Stimulated activated CD8-positive, alpha-beta memory T cell treated with anti-CD3 and anti-CD28 coated beads, Interleukin-2, amount 100 ng/mL, for 48 hours (primary cell): ENCODE measurements at regions not wholly inside any gene's neighbourhood (a gene's known extent, or its start where the extent isn't known, plus 50 kb on each side); places are given as distances from the start of the nearest gene placed in this dataset.
A peak's percentile ranks its signal among the peaks of the same experiment; 100 is the strongest.
"Not testable (repeated sequence)": the region's sequence is repeated elsewhere in the genome, so short reads cannot be mapped to it uniquely, and the experiment has no call there.

Experiments used
- DNase-seq, 2 donors: peaks; one replicate each; pipeline ENCODE4 v3.0.0-alpha.2; 2020; ENCODE audit warnings: low read depth in 2 of 2

DNA sequence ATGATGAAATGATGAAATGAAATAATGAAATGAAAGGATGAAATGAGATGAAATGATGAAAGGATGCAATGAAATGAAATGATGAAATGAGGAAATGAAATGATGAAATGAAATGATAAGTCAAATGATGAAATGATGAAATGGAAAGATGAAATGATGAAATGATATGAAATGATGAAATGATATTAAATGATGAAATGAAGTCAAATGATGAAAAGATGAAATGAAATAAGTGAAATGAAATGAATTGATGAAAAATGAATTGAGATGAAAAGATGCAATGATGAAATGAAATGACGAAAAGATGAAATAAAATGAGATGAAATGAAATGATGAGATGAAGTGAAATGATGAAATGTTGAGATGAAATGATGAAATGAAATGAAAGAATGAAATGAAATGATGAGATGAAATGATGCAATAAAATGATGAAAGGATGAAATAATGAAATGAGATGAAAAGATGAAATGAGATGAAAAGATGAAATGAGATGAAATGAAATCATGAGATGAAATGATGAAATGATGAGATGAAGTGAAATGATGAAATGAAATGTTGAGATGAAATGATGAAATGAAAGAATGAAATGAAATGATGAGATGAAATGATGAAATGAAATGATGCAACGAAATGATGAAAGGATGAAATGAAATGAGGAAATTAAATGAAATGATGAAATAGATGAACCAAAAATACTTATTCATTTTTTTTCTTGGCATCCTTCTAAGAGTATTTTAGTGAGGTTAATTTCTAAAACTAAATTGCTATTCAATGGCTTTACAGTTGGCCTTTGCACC, 139.8 kb upstream of the ERV3-1 start:
- DNase-seq = not testable (repeated sequence)

DNA sequence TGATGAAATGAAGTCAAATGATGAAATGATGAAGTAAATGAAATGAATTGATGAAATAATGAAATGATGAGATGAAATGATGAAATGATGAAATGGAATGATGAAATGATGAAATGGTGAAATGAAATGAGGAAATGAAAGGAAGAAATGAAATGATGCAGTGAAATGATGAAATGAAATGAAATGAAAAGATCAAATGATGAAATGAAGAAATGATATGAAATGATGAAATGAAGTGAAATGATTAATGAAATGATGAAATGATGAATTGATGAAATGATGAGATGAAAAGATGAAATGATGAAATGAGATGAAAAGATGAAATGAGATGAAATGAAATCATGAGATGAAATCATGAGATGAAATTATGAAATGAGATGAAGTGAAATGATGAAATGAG, 139.2 kb upstream of the ERV3-1 start:
- not testable (repeated sequence) for DNase-seq

DNA sequence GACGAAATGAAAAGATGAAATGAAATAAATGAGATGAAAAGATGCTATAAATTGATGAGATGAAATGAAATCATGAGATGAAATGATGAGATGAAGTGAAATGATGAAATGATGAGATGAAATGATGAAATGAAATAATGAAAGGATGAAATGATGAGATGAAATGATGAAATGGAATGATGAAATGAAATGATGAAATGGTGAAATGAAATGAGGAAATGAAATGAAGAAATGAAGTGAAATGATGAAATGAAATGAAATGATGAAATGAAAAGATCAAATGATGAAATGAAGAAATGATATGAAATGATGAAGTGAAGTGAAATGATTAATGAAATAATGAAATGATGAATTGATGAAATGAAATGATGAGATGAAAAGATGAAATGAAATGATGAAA, 138.5 kb upstream of the ERV3-1 start:
- not testable (repeated sequence) for DNase-seq

DNA sequence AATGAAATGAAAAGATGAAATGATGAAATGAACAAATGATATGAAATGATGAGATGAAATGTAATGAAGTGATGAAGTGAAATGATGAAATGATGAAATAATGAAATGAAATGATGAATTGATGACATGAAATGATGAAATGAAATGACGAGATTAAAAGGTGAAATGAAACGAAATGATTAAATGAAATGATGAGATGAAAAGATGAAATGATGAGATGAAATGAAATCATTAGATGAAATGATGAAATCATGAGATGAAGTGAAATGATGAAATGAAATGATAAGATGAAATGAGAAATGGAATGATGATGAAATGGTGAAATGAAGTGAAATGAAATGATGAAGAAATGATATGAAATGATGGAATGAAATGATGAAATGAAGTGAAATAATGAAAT, 138.1 kb upstream of the ERV3-1 start:
- DNase-seq = not testable (repeated sequence)

DNA sequence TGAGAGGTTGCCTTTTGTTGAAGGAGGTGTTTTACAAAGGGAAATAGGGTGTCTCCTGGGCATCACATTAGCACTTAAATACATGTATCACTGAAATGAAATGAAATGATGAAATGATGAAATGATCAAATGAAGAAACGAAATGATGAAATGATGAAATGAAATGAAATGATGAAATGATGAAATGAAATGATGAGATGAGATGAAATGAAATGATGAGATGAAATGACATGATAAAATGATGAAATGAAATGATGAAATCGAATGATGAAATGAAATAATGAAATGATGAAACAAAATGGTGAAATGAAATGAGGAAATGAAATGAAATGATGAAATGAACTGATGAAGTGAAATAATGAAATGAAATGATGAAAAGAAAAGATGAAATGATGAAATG, 137.6 kb upstream of the ERV3-1 start:
- DNase-seq = not testable (repeated sequence)

DNA sequence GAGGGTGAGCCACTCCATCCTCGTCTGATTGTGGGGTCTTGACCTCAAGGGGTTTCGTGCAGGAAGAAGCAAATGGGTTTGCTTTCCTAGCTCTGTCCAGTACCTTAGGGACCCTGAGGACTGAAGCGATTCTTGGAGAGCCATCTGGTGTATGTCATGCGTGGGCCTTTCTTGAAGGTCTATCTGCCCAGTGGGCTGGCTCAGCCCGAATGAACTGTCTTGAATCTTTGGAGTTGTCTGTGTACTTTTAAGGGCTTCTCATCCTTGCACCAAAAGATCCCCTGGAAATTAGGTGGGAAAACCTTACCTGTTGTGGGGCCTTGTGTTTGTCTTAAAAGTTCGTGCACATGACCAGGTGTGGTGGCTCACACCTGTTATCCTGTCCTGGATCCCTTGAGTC, 135.4 kb upstream of the ERV3-1 start:
- DNase-seq = not testable (repeated sequence)

DNA sequence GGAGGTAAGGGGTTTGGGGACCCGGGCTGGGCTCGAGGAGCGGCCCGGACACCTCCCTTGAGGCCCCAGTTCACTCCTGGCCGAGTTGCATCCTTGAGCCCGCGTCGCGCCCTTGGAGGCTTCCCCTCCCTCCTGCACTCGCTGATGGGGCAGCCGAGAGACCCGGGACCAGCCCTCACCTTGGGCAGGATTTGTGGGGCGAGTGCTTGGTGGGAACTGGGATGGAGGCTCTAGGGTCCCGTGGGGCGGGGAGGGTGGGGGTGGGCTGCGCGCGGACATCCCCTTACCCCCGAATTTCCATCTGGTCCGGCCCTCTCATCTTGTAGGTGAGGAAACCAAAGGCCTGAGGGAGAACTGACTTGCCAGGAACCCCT, 134.9 kb upstream of the ERV3-1 start:
- not testable (repeated sequence) for DNase-seq

DNA sequence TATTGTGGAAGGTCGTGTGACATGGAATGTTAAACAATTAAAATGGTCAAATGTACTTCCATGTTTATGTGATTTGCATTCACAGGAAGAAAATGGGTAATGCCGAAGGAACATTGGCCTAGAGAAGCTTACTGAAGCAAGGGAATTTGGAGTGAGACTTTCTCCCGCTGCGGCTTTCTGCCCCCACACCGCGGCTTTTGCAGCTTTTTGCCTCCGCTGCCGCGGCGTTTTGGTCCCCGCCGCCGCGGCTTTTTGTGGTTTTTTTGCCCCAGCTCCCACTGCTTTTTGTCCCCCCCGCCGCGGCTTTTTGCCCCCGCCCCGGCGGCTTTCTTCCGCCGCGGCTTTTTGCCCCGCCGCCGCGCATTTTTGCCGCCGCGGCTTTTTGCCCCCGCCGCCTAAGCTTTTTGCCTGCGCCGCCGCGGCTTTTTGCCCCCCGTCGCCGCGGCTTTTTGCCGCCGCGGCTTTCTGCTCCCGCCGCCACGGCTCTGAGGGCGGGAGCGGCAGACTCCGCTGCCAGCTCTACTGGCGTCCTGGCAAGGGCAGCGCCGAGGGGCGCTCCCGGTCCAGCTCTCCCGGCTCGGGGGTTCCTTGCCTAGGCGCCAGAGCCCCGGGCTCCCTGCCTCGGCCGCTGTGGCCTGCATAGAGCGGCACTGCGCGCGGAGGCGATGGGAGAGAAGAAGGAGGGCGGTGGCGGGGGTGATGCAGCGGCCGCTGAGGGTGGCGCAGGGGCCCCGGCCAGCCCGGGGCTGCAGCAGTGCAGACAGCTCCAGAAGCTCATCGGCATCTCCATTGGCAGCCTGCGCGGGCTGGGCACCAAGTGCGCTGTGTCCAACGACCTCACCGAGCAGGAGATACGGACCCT, 134.3 kb upstream of the ERV3-1 start:
- not testable (repeated sequence) for DNase-seq

DNA sequence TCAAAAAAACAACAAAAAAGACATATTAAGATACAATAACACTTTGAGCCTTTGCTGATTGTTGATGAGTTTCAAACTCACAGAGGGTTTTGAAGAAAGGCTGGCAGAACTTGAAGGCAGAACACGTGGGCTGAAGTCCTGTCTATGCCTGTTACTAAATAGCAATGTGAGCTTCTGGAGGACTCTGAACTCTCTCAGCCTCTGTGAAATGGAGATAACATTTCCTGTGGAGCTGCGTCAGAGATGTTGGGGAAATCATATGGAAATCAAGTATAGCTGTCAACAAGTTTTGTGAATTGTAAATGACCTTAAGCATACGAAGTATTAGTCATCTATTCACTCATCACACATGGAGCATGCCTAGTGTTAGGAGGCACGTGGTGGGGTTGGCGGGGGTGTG, 130.4 kb upstream of the ERV3-1 start:
- DNase-seq = not testable (repeated sequence)

DNA sequence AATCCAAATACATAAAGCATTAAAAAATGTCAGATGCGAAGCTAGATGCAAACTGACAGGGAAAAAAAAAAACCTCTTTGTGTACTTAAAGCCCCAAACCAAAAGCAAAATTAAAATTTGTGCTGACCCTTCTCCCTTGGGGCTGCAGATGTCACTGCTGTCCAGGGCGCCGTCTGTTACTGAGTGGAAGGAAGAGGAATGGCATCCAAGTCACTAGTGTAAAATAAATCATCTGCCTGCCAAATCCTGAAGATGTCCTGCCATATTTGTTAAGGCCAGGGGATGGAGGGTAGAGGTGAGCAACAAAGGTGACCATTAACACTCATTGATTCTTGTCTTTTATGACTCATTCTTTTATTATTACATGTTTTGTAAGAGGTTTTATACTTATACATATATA, 126.6 kb upstream of the ERV3-1 start:
- not testable (repeated sequence) for DNase-seq

DNA sequence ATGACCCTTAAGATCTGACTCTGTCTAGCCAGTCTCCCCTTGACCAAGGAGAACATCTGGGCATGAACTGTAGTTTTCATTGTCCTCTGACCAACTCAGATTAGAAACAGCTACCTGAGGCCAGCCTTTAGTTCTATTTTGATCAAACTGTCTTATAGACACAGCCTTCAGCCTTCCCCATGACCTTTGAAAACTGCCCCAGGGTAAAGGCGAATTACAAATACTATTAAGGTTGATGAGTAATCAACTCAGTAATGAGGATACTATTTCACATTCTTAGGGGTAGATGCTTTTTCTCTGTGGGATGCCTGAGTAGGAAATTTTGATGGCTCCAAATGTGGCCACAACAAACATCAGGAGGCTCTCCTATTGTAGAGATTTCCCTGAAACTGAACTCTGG, 125.8 kb upstream of the ERV3-1 start:
- not testable (repeated sequence) for DNase-seq

DNA sequence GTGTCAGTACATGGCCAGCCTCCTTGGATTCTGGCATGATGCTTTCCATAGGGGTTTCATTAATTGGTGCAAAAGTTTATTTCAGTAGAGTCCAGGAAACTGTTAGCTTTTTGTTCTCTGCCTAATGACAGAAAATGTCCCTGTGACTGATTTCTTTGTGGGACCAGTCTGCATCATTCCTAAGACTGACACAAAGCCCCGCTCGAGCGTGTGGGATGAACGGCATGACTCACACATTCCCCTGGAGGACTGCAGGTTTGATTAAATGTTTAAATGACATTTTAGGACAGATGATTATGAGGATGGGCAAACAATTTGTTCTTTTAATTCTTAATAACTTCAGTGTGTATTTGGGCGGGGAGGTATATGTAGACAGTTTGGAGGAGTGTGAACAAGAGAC, 120.9 kb upstream of the ERV3-1 start:
- not testable (repeated sequence) for DNase-seq

DNA sequence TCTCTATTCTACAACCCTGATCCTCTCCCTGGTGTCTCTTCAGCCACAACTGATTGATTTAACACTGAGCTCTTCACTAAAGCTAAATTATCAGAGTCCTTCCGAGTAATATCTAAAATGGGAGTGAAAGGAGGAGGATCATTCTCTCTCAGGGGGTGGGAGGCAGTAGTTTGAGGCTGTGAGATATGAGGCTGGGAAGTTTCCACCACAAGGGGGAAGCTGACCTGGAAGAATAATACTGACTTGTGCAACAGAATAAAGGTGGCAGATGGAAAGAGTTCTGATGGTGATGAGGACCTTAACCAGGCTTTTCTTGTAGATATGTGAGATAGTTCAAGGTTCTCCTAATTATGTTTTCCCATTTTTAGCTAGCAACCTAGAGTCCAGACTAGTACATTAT, 118.1 kb upstream of the ERV3-1 start:
- DNase-seq = not testable (repeated sequence)

DNA sequence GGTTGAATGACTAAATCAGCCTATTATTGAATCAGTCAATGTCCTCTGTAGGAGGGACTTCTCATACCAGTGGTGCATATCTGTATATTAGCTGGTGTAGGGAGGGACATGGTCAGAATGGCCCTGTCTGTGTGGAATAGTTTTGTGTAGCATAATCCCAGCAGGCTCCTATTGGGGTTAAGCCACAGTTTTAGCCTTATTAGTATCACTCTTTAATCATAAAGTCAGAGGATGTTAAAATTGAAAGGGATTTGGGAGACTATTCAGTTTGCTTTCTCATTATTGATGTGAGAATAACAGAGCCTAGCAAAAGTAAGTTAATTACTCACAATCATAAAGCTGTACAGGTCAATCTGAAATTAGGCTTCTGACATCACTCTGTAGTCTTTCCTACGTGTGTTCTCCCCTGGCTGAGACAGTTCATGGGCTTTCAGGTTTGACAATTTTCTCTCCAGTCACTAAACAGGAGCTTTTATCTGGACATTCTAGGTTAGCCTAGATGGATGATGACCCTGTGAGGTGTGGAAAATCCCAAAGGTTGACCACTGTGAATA, 99.2 kb upstream of the ERV3-1 start:
- DNase-seq = not testable (repeated sequence)

DNA sequence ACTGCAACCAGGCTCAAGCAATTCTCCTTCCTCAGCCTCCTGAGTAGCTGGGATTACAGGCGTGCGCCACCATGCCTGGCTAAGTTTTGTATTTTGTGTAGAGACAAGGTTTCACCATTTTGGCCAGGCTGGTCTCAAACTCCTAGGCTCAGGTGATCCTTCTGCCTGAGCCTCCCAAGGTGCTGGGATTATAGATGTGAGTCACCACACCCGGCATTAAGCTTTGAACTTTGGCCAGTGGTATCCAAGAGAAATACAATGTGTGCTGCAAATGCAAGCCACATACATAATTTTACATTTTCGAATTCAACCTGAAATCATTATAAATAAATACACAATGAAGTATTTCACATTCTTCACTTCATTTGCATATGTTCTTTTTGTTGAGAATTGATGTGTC, 94.0 kb upstream of the ERV3-1 start:
- DNase-seq = not testable (repeated sequence)

DNA sequence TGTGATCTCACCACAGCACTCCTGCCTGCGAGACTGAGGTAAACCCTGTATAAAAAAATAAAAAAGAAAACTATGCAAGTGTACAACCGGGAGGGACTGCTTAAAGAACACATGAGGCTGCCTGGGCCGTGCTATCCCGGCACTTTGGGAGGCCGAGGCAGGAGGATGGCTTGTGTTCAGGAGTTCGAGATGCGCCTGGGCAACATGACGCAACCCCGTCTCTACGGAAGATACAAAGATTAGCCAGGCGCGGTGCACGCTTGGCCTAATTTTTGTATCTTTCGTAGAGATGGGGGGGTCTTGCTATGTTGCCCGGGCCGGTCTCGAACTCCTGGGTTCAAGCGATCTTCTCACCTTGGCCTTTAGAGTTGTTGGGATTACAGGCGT, 75.2 kb upstream of the ERV3-1 start:
- not testable (repeated sequence) for DNase-seq

DNA sequence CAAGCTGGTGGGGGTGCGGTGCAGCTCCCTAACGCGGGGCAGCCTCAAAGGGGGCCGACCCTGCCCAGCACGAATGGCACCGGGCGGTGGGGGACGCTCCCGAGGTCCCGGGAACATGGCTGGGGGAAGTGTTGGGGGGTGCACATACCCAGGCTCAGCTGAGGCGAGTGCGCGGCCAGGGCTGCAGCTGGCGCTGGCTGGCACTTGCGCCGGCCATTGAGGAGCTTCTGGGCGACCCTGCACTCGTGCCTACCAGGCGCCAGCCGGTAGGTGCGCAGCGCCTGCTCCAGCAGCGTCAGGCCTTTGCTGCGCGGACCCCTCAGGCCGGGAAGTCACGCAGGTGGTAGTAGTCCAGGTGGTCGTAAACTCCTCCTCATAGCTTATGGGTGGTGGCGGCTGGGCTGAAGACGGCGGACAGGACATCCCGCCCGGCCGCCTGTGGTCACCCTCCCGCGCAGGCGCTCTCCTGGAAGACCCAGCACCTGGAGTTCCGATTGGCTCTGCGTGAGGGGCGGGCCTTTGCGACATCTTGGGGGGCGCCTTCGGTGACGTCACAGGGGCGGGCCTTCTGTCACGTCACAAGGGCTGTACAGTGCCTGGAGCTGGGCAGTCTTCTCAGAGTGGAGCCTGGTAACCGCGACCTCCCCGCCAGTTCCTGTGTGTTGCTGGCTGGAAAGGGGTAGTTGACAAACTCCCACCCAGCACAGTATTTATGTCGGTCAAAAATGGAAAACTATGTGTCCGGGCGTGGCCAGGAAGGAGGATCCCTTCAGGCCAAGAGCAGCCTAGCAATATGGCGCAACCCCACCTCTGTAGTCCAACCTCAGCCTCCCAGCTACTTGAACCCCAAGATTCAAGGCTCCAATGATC, 74.5 kb upstream of the ERV3-1 start:
- peak; percentile 81 to 87 for DNase-seq

DNA sequence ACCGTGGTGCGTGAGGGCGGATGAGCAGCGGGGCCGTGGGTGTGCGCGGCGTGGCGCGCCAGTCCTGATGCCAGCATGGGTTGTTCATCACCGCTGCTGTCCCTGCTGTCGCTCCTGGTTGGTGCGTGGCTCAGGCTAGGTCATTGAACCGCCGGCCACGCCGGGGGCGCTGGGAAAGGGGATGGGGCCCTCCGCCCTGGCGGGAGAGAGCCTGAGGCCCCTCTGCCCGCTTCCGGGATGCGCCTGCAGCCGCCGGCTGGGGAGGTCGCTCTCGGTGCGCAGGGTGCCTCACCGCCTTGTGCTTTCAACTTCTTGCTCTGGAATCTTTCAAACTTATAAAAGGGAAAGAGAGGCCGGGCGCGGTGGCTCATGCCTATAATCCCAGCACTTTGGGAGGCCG, 68.5 kb upstream of the ERV3-1 start:
- not testable (repeated sequence) for DNase-seq

DNA sequence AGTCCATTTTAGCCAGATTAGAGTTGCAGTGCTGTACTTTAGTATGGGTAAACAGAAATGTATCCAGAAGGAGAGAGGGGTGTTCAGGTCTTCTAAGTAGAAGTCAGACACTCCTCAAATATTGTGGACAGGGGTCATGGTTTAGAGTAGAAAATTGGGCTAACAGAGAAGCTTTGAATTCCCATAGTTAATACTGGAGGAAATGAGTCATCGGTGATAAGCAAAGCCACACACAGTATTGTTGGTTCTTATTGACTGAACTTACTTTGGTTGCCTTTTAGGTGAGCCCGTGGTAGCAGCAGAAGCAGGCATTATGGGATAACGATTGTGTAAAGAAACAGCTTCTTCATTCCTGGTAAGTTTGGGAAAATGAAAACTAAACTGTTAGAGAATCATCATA, 66.7 kb upstream of the ERV3-1 start:
- DNase-seq = not testable (repeated sequence)

DNA sequence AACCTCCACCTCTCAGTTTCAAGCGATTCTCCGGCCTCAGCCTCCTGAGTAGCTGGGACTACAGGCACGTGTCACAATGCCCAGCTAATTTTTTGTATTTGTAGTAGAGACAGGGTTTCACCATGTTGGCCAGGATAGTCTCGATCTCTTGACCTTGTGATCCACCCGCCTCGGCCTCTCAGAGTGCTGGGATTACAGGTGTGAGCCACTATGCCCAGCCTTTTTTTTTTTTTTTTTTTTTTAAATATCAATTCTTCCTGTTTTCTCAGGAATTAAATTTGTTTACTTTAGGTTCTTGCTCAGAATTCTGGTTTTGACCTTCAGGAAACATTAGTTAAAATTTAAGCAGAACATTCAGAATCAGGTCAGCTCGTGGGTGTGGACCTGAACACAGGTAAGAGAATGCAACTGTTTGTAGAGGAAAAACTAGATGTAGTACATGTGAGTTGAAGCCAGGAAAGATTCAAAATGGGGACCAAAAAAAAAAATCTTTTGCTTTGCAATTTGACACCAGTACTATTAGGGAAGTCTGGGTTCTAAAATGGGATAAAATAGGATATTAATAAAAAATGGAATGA, 65.5 kb upstream of the ERV3-1 start:
- DNase-seq = not testable (repeated sequence)

DNA sequence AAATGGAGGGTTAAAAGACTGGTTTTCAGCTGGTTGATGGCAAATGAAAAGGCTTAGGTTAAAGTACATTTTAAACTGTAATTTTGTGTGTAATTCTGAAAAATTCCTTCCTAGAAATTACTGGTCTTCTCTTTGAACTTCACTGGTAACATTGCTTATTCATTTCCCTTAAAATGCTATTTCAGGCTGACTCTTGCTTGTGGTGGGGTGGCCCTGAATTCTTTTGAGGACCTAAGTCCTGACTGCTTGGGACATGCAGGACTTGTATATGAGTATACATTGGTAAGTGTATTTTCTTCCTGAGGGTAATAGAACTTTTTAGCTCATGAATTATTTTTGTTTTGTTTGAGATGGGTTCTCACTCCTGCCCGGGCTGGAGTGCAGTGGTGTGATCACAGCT, 63.0 kb upstream of the ERV3-1 start:
- not testable (repeated sequence) for DNase-seq
